ENCODE measurements at regions not wholly inside any gene's neighbourhood (a gene's known extent, or its start where the extent isn't known, plus 50 kb on each side); places are given as distances from the start of the nearest gene placed in this dataset.

- no peak for DNase-seq
These were observed 94.0 kb upstream of the DDIT4L start for GRCh38 chr4:100284129-100284880.

GRCh38 chr4:100280807-100281206 is 90.5 kb upstream of the DDIT4L start:
- DNase-seq, result no peak

GRCh38 chr4:100278567-100278966 is 88.3 kb upstream of the DDIT4L start:
- no peak for DNase-seq

GRCh38 chr4:100269446-100269845 is 79.2 kb upstream of the DDIT4L start:
- no peak for DNase-seq

- DNase-seq, result no peak
These were observed 78.5 kb upstream of the DDIT4L start for GRCh38 chr4:100268789-100269188.

GRCh38 chr4:100261346-100261745 is 71.1 kb upstream of the DDIT4L start:
- no peak for DNase-seq

- DNase-seq, result no peak
These were observed 68.4 kb upstream of the DDIT4L start for GRCh38 chr4:100258675-100259074.

GRCh38 chr4:100257567-100257966 is 67.3 kb upstream of the DDIT4L start:
- no peak for DNase-seq

- DNase-seq, result no peak
These were observed 64.0 kb upstream of the DDIT4L start for GRCh38 chr4:100254237-100254636.

- no peak for DNase-seq
These were observed 58.2 kb upstream of the DDIT4L start for GRCh38 chr4:100248476-100248875.

- DNase-seq, result no peak
These were observed 56.4 kb upstream of the DDIT4L start for GRCh38 chr4:100246697-100247096.

GRCh38 chr4:100244347-100244746 is 54.1 kb upstream of the DDIT4L start:
- no peak for DNase-seq
